H1 (cell line): ENCODE measurements at regions not wholly inside any gene's neighbourhood (a gene's known extent, or its start where the extent isn't known, plus 50 kb on each side); places are given as distances from the start of the nearest gene placed in this dataset.

Experiments used
- CTCF ChIP-seq, 3 experiments: IDR thresholded peaks; 1 replicate in 2 of 3; 2 replicates in 1 of 3; pipeline versions ENCODE4 v1.5.1 to v1.6.1; 2011; ENCODE audit warnings: low read length in 3 of 3, mild to moderate bottlenecking in 3 of 3, inconsistent platforms in 2 of 3, low read depth in 1 of 3, moderate library complexity in 1 of 3; ENCODE audit not compliant: insufficient read depth in 1 of 3; ENCODE audit errors: control extremely low read depth in 1 of 3
- SP4 ChIP-seq: IDR thresholded peaks from 2 replicates; pipeline ENCODE4 v1.6.1; 2012; ENCODE audit warnings: low read length, inconsistent platforms

GRCh38 chr18:61722247-61722646 is 170.6 kb downstream of the RNF152 start (continued):
- no peak for TF ChIP-seq CTCF (IDR thresholded peaks at IDR 0.05; ENCODE audit: control extremely low read depth in 1 of 3, insufficient read depth in 1 of 3, low read depth in 1 of 3, low read length in 3 of 3)
- TF ChIP-seq SP4 = no peak
- TF ChIP-seq, all 59 proteins: peak for 0
